ENCODE measurements at regions not wholly inside any gene's neighbourhood (a gene's known extent, or its start where the extent isn't known, plus 50 kb on each side); places are given as distances from the start of the nearest gene placed in this dataset.

DNA sequence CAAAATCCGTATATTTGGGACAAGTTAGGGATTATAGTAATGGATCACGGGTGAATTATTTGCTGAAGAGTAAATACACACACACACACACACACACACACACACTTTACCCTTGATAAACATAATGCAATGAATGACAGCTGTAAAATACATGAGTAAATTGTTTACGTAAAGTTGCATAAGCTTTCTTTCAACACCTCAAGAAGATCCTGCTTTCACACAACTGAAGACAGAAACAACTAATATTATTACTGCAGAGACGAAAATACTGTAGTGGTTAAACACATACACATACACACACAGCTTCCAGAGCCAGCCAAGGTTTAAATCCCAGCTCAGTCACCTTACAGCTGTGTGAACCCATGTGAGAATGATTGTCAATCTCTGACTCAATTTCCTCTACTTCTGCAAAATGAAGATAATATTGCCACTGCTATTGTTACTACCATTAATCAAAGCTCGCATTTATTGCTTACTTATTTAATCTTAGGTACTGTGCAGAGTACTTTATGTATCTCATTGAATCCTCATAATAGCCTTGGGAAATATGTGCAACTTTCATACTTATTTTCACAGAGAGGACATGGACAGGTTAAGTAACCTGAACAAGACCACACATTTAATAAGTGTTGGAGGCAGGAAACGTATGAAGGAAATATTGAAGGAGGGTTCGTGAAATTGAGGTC lies 50.6 kb upstream of the DOK6 start:
- no peak for DNase-seq

Data from NCI-H2107 (cell line).